ENCODE measurements at regions not wholly inside any gene's neighbourhood (a gene's known extent, or its start where the extent isn't known, plus 50 kb on each side); places are given as distances from the start of the nearest gene placed in this dataset.
"Not testable (repeated sequence)": the region's sequence is repeated elsewhere in the genome, so short reads cannot be mapped to it uniquely, and the experiment has no call there.

DNA sequence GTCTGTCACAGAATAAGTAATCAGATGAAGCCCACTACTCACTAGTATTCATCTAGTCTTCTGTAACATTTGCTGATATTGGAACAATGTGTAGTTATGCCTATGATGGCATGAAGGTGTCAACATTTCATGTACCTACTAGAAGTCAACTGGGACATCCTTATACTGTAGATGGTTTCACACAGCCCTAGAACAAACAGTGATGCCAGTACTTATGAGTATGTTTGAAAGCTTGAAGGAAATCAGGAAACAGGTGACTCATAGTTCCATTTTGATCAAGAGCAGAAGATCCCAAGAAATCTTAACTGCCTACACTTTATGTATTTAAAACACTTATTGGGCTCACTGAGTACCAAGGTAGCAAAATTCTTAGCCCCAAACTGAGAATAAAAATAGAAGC lies 1519.6 kb downstream of the REEP3 start:
- H3K27me3 ChIP-seq (ENCODE audit: low read depth) = no peaks in the 10 kb centered on the region
- no peaks in the 10 kb centered on the region for H3K9me3 ChIP-seq
- no peak for DNase-seq (ENCODE audit: low spot score in 2 of 2)
- in situ Hi-C loops (cut with MboI; ENCODE audit: low sequenced_read_pairs) = no loop called here
- no peaks in the 10 kb centered on the region for H3K36me3 ChIP-seq (replicated peaks)
- no peak overlapping the region for H3K4me3 ChIP-seq
- H3K4me1 ChIP-seq = no peaks in the 10 kb centered on the region

- H3K4me1 ChIP-seq = no peaks in the 10 kb centered on the region
- no peaks in the 10 kb centered on the region for H3K9me3 ChIP-seq
- no peak for DNase-seq (ENCODE audit: low spot score in 2 of 2)
- H3K27me3 ChIP-seq (ENCODE audit: low read depth) = no peaks in the 10 kb centered on the region
- H3K4me3 ChIP-seq = no peak overlapping the region
- in situ Hi-C loops (cut with MboI; ENCODE audit: low sequenced_read_pairs) = no loop called here
- H3K36me3 ChIP-seq (replicated peaks) = no peaks in the 10 kb centered on the region
Measured at GRCh38 chr10:65041307-65041706, 1520.1 kb downstream of the REEP3 start.

GRCh38 chr10:65042496-65042895 lies 1521.3 kb downstream of the REEP3 start:
- no peaks in the 10 kb centered on the region for H3K4me1 ChIP-seq
- H3K27me3 ChIP-seq (ENCODE audit: low read depth) = no peaks in the 10 kb centered on the region
- H3K4me3 ChIP-seq = no peak overlapping the region
- no peaks in the 10 kb centered on the region for H3K9me3 ChIP-seq
- no peak for DNase-seq (ENCODE audit: low spot score in 2 of 2)
- no peaks in the 10 kb centered on the region for H3K36me3 ChIP-seq (replicated peaks)
- in situ Hi-C loops (cut with MboI; ENCODE audit: low sequenced_read_pairs) = no loop called here

DNA sequence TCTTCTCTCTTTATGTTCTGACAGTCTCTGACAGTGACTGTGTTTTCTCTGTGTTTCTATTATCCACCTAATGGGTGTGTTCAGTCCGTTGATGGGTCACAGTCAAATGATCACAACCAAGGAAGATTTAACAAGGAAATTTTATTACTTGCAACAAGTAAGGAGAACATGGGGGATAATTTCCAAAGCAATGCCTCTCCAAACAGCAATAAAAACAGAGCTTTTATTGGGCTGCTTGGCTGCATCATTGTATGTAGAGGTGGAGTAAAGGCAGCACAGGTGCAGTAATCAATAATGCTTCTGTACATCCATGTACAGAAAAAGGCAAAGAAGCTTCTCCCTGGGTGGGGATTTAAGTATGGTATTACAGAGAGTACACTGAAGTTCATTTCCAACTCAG lies 1525.6 kb downstream of the REEP3 start:
- no peak overlapping the region for H3K4me3 ChIP-seq
- in situ Hi-C loops (cut with MboI; ENCODE audit: low sequenced_read_pairs) = no loop called here
- H3K4me1 ChIP-seq = no peaks in the 10 kb centered on the region
- H3K36me3 ChIP-seq (replicated peaks) = no peaks in the 10 kb centered on the region
- H3K9me3 ChIP-seq = no peaks in the 10 kb centered on the region
- DNase-seq (ENCODE audit: low spot score in 2 of 2) = no peak
- H3K27me3 ChIP-seq (ENCODE audit: low read depth) = no peaks in the 10 kb centered on the region

GRCh38 chr10:65052111-65052510 lies 1530.9 kb downstream of the REEP3 start:
- H3K4me3 ChIP-seq; H3K27me3 ChIP-seq (ENCODE audit: low read depth); H3K4me1 ChIP-seq; H3K36me3 ChIP-seq (replicated peaks); in situ Hi-C loops (cut with MboI; ENCODE audit: low sequenced_read_pairs); H3K9me3 ChIP-seq; DNase-seq (ENCODE audit: low spot score in 2 of 2): not testable (repeated sequence)

- H3K4me3 ChIP-seq; H3K9me3 ChIP-seq; DNase-seq (ENCODE audit: low spot score in 2 of 2); H3K36me3 ChIP-seq (replicated peaks); H3K27me3 ChIP-seq (ENCODE audit: low read depth); H3K4me1 ChIP-seq; in situ Hi-C loops (cut with MboI; ENCODE audit: low sequenced_read_pairs): not testable (repeated sequence)
Measured at GRCh38 chr10:65053397-65053796, 1532.2 kb downstream of the REEP3 start.

DNA sequence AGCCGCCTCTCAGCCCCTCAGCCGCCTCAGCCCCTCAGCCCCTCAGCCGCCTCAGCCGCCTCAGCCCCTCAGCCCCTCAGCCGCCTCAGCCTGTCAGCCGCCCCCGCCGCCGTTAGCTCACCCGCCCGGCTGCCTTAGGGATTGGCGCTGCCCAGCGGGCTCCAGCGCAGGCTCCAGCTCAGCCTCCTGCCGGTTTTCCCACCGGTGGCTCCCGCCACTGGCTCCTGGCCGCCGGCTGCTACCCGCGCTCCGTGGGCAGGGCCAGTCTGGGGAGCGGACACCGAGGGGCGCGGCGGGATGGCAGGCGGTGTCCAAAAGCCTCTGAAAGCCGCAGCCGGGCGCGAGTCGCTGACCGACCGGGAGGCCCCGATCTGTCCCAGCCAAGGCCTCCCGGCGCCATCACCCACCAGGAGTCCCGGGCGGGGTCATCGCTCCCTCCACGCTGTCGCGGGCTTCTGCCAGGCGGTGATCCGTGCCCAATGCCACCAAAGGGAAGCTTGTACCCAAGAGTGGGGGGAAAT lies 1532.7 kb downstream of the REEP3 start:
- DNase-seq (ENCODE audit: low spot score in 2 of 2); H3K36me3 ChIP-seq (replicated peaks); H3K9me3 ChIP-seq; in situ Hi-C loops (cut with MboI; ENCODE audit: low sequenced_read_pairs); H3K27me3 ChIP-seq (ENCODE audit: low read depth); H3K4me1 ChIP-seq; H3K4me3 ChIP-seq: not testable (repeated sequence)

DNA sequence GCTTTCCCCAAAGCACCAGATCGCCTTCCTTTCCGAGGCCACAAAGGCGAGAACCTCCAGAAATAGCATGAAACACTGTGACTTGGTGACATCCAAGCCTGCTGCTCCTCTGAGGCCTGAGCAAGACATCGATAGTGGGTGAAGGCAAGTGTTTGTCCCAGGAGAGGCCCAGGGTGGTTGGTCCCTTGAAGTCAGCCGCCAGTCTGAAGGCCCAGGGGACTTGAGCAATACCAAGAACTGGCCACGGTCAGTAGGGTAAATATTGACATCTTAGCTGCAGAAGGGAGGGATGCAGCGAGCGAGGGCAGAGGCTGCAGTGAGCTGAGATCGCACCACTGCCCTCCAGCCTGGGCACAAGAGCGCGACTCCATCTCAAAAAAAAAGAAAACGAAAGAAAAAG lies 1533.5 kb downstream of the REEP3 start:
- DNase-seq (ENCODE audit: low spot score in 2 of 2); H3K4me1 ChIP-seq; H3K4me3 ChIP-seq; H3K9me3 ChIP-seq; in situ Hi-C loops (cut with MboI; ENCODE audit: low sequenced_read_pairs); H3K36me3 ChIP-seq (replicated peaks); H3K27me3 ChIP-seq (ENCODE audit: low read depth): not testable (repeated sequence)

- Histone ChIP-seq H3K27me3 (ENCODE audit: low read depth) (no peaks in the 10 kb centered on the region), H3K4me3 (no peak overlapping the region), H3K4me1 (no peaks in the 10 kb centered on the region), H3K36me3 (replicated peaks) (no peaks in the 10 kb centered on the region), H3K9me3 (no peaks in the 10 kb centered on the region)
- in situ Hi-C loops (cut with MboI; ENCODE audit: low sequenced_read_pairs) = no loop called here
- DNase-seq (ENCODE audit: low spot score in 2 of 2) = no peak
Measured at GRCh38 chr10:65065278-65065677, 1544.1 kb downstream of the REEP3 start.

DNA sequence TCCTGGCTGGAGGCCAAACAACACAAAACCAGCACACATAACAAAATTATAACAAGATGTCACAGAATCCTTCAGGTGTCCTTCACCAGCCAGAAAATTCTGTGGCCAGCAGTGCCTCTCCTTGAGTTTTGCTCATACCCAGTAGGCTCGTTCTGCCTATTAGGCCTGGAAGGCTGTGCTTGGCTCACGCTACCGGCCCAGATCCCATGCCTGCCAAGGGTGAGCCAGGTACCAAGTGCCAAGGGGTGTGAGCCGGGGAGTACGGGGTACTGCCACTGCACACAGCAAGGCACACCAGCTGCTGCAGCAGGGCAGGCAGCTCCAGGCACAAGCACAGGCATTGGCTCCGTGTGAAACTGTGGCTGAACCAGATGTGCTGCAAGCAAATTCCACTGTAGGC lies 1562.0 kb downstream of the REEP3 start:
- Histone ChIP-seq H3K9me3 (no peaks in the 10 kb centered on the region), H3K36me3 (replicated peaks) (no peaks in the 10 kb centered on the region), H3K27me3 (ENCODE audit: low read depth) (no peaks in the 10 kb centered on the region), H3K4me3 (no peak overlapping the region), H3K4me1 (no peaks in the 10 kb centered on the region)
- no peak for DNase-seq (ENCODE audit: low spot score in 2 of 2)
- in situ Hi-C loops (cut with MboI; ENCODE audit: low sequenced_read_pairs) = no loop called here

GRCh38 chr10:65090991-65091390 lies 1569.8 kb downstream of the REEP3 start:
- in situ Hi-C loops (cut with MboI; ENCODE audit: low sequenced_read_pairs) = no loop called here
- Histone ChIP-seq H3K4me1 (no peaks in the 10 kb centered on the region), H3K36me3 (replicated peaks) (no peaks in the 10 kb centered on the region), H3K27me3 (ENCODE audit: low read depth) (no peaks in the 10 kb centered on the region), H3K4me3 (no peak overlapping the region), H3K9me3 (no peaks in the 10 kb centered on the region)
- no peak for DNase-seq (ENCODE audit: low spot score in 2 of 2)

GRCh38 chr10:65100146-65100545 lies 1578.9 kb downstream of the REEP3 start:
- H3K27me3 ChIP-seq (ENCODE audit: low read depth) = no peaks in the 10 kb centered on the region
- DNase-seq (ENCODE audit: low spot score in 2 of 2) = no peak
- in situ Hi-C loops (cut with MboI; ENCODE audit: low sequenced_read_pairs) = no loop called here
- no peak overlapping the region for H3K4me3 ChIP-seq
- H3K9me3 ChIP-seq = no peaks in the 10 kb centered on the region
- H3K36me3 ChIP-seq (replicated peaks) = no peaks in the 10 kb centered on the region
- H3K4me1 ChIP-seq = no peaks in the 10 kb centered on the region

- H3K4me3 ChIP-seq; H3K4me1 ChIP-seq; H3K9me3 ChIP-seq; H3K36me3 ChIP-seq (replicated peaks); DNase-seq (ENCODE audit: low spot score in 2 of 2); H3K27me3 ChIP-seq (ENCODE audit: low read depth); in situ Hi-C loops (cut with MboI; ENCODE audit: low sequenced_read_pairs): not testable (repeated sequence)
Measured at GRCh38 chr10:65100881-65101280, 1579.7 kb downstream of the REEP3 start.

- Histone ChIP-seq H3K4me3 (no peak overlapping the region), H3K4me1 (no peaks in the 10 kb centered on the region), H3K36me3 (replicated peaks) (no peaks in the 10 kb centered on the region), H3K27me3 (ENCODE audit: low read depth) (no peaks in the 10 kb centered on the region), H3K9me3 (no peaks in the 10 kb centered on the region)
- in situ Hi-C loops (cut with MboI; ENCODE audit: low sequenced_read_pairs) = no loop called here
- no peak for DNase-seq (ENCODE audit: low spot score in 2 of 2)
Measured at GRCh38 chr10:65110009-65110408, 1588.8 kb downstream of the REEP3 start.

- H3K36me3 ChIP-seq (replicated peaks); DNase-seq (ENCODE audit: low spot score in 2 of 2); H3K27me3 ChIP-seq (ENCODE audit: low read depth); H3K4me3 ChIP-seq; H3K4me1 ChIP-seq; H3K9me3 ChIP-seq; in situ Hi-C loops (cut with MboI; ENCODE audit: low sequenced_read_pairs): not testable (repeated sequence)
Measured at GRCh38 chr10:65111059-65111458, 1589.9 kb downstream of the REEP3 start.

All from HAP-1 (cell line).